ENCODE measurements at regions not wholly inside any gene's neighbourhood (a gene's known extent, or its start where the extent isn't known, plus 50 kb on each side); places are given as distances from the start of the nearest gene placed in this dataset.

- peaks cover 4% of the 10 kb centered on the region for H3K4me1 Mint-ChIP-seq
- H3K4me3 Mint-ChIP-seq, result peak overlapping the region; percentile 43
- no peak overlapping the region for H3K27ac Mint-ChIP-seq (ENCODE audit: unreplicated experiment)
- no peak for DNase-seq (ENCODE audit: low read depth, low spot score)
- H3K9me3 Mint-ChIP-seq, result no peaks in the 10 kb centered on the region
- no peak for TF ChIP-seq CTCF (conservative IDR thresholded peaks at IDR 0.05)
- H3K36me3 Mint-ChIP-seq (ENCODE audit: low read depth), result no peaks in the 10 kb centered on the region
- H3K27me3 Mint-ChIP-seq (ENCODE audit: low read depth), result peaks cover 81% of the 10 kb centered on the region
These were observed 418.6 kb downstream of the UQCRFS1 start for GRCh38 chr19:28794301-28794700.

GRCh38 chr19:28793391-28794168 lies 419.4 kb downstream of the UQCRFS1 start:
- no peak for TF ChIP-seq CTCF (conservative IDR thresholded peaks at IDR 0.05)
- Mint-ChIP-seq H3K27ac (ENCODE audit: unreplicated experiment) (no peak overlapping the region), H3K27me3 (ENCODE audit: low read depth) (peaks cover 77% of the 10 kb centered on the region), H3K9me3 (no peaks in the 10 kb centered on the region), H3K4me1 (peaks cover 4% of the 10 kb centered on the region), H3K4me3 (peak overlapping the region; percentile 43), H3K36me3 (ENCODE audit: low read depth) (no peaks in the 10 kb centered on the region)
- DNase-seq (ENCODE audit: low read depth, low spot score), result peak; percentile 1

GRCh38 chr19:28785971-28786370 lies 427.0 kb downstream of the UQCRFS1 start:
- H3K4me1 Mint-ChIP-seq, result no peaks in the 10 kb centered on the region
- H3K27me3 Mint-ChIP-seq (ENCODE audit: low read depth), result peaks cover 26% of the 10 kb centered on the region
- H3K36me3 Mint-ChIP-seq (ENCODE audit: low read depth), result peaks cover 3% of the 10 kb centered on the region
- DNase-seq (ENCODE audit: low read depth, low spot score), result no peak
- H3K9me3 Mint-ChIP-seq, result peaks cover 7% of the 10 kb centered on the region
- no peak for TF ChIP-seq CTCF (conservative IDR thresholded peaks at IDR 0.05)
- no peak overlapping the region for H3K27ac Mint-ChIP-seq (ENCODE audit: unreplicated experiment)
- no peak overlapping the region for H3K4me3 Mint-ChIP-seq

GRCh38 chr19:28764066-28764465 lies 448.9 kb downstream of the UQCRFS1 start:
- Mint-ChIP-seq H3K27me3 (ENCODE audit: low read depth) (no peaks in the 10 kb centered on the region), H3K27ac (ENCODE audit: unreplicated experiment) (no peak overlapping the region), H3K4me1 (peaks cover 6% of the 10 kb centered on the region), H3K4me3 (no peak overlapping the region), H3K36me3 (ENCODE audit: low read depth) (no peaks in the 10 kb centered on the region), H3K9me3 (peaks cover 4% of the 10 kb centered on the region)
- DNase-seq (ENCODE audit: low read depth, low spot score), result no peak
- no peak for TF ChIP-seq CTCF (conservative IDR thresholded peaks at IDR 0.05)

- Mint-ChIP-seq H3K9me3 (no peaks in the 10 kb centered on the region), H3K36me3 (ENCODE audit: low read depth) (no peaks in the 10 kb centered on the region), H3K4me1 (peaks cover 11% of the 10 kb centered on the region), H3K27me3 (ENCODE audit: low read depth) (no peaks in the 10 kb centered on the region), H3K27ac (ENCODE audit: unreplicated experiment) (no peak overlapping the region), H3K4me3 (no peak overlapping the region)
- no peak for TF ChIP-seq CTCF (conservative IDR thresholded peaks at IDR 0.05)
- no peak for DNase-seq (ENCODE audit: low read depth, low spot score)
These were observed 466.5 kb downstream of the UQCRFS1 start for GRCh38 chr19:28746478-28746877.
